Fibroblast of villous mesenchyme (primary cell): ENCODE measurements at regions not wholly inside any gene's neighbourhood (a gene's known extent, or its start where the extent isn't known, plus 50 kb on each side); places are given as distances from the start of the nearest gene placed in this dataset.
A peak's percentile ranks its signal among the peaks of the same experiment; 100 is the strongest.

Experiments
- DNase-seq: peaks from one replicate; pipeline ENCODE4 v3.0.0-alpha.2; 2010; ENCODE audit warnings: low read depth
- H3K4me3 ChIP-seq: 2 replicates; pipeline ENCODE4 v1.5.1; 2011; ENCODE audit warnings: low read depth, mild to moderate bottlenecking, low read length
- TF ChIP-seq, protein P1 (sequence below): IDR thresholded peaks from 2 replicates; pipeline ENCODE4 v1.5.1; 2012; ENCODE audit warnings: low read depth, mild to moderate bottlenecking, low read length; ENCODE audit not compliant: insufficient read depth

GRCh38 chr10:118915161-118915560 lies 114.4 kb upstream of the NANOS1 start:
- no peak overlapping the region for H3K4me3 ChIP-seq
- TF ChIP-seq, protein P1, sequence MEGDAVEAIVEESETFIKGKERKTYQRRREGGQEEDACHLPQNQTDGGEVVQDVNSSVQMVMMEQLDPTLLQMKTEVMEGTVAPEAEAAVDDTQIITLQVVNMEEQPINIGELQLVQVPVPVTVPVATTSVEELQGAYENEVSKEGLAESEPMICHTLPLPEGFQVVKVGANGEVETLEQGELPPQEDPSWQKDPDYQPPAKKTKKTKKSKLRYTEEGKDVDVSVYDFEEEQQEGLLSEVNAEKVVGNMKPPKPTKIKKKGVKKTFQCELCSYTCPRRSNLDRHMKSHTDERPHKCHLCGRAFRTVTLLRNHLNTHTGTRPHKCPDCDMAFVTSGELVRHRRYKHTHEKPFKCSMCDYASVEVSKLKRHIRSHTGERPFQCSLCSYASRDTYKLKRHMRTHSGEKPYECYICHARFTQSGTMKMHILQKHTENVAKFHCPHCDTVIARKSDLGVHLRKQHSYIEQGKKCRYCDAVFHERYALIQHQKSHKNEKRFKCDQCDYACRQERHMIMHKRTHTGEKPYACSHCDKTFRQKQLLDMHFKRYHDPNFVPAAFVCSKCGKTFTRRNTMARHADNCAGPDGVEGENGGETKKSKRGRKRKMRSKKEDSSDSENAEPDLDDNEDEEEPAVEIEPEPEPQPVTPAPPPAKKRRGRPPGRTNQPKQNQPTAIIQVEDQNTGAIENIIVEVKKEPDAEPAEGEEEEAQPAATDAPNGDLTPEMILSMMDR, result no peak
- no peak for DNase-seq

- DNase-seq, result no peak
- no peak overlapping the region for H3K4me3 ChIP-seq
- TF ChIP-seq, protein P1, result no peak
Observed at GRCh38 chr10:118916777-118917176, 112.7 kb upstream of the NANOS1 start.

GRCh38 chr10:118917701-118918100 lies 111.8 kb upstream of the NANOS1 start:
- no peak overlapping the region for H3K4me3 ChIP-seq
- no peak for DNase-seq
- TF ChIP-seq, protein P1, result no peak

DNA sequence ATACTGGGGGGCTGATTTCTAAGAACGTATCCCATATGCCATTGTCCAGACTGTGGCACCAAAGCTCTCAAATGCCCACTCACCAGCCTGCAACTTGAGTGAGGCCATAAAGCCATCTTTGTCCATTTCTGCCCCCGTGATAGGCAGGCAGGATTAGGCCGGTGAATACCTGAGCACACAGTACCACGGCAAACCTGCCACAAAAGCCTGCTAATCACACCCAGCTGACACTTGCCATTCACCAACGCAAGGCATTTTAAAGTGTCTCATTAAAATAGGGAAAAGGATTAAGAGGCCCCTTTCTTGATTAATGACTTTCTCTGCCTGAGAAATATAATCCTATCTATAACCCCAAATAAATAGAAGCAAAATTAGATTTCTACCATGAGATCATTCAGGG lies 111.4 kb upstream of the NANOS1 start:
- TF ChIP-seq, protein P1, result no peak
- H3K4me3 ChIP-seq, result no peak overlapping the region
- no peak for DNase-seq

GRCh38 chr10:118918587-118918986 lies 110.9 kb upstream of the NANOS1 start:
- DNase-seq, result no peak
- TF ChIP-seq, protein P1, result no peak
- H3K4me3 ChIP-seq, result no peak overlapping the region

- no peak overlapping the region for H3K4me3 ChIP-seq
- TF ChIP-seq, protein P1, result no peak
- no peak for DNase-seq
Observed at GRCh38 chr10:118920206-118920605, 109.3 kb upstream of the NANOS1 start.

GRCh38 chr10:118922226-118922625 lies 107.3 kb upstream of the NANOS1 start:
- DNase-seq, result peak; percentile 66
- TF ChIP-seq, protein P1, result no peak
- H3K4me3 ChIP-seq, result no peak overlapping the region
